Upper lobe of right lung (tissue), 1 donor: ENCODE measurements at regions not wholly inside any gene's neighbourhood (a gene's known extent, or its start where the extent isn't known, plus 50 kb on each side); places are given as distances from the start of the nearest gene placed in this dataset.

Experiments
- ATAC-seq: fragments of 200-7000 bp; cut with Tn5 transposase; one replicate; pipeline ENCODE4 v1.9.1; 2020; ENCODE audit warnings: mild to moderate bottlenecking, moderate library complexity
- DNase-seq: peaks from one replicate; pipeline ENCODE4 v3.0.0-alpha.2; 2020
- H3K27ac ChIP-seq: fragments of 200-600 bp; one replicate; pipeline ENCODE4 v1.8.0; 2022
- H3K27me3 ChIP-seq: fragments of 200-600 bp; one replicate; pipeline ENCODE4 v1.8.0; 2022; ENCODE audit warnings: mild to moderate bottlenecking
- H3K36me3 ChIP-seq: fragments of 200-600 bp; one replicate; pipeline ENCODE4 v1.8.0; 2022
- H3K4me1 ChIP-seq: fragments of 200-600 bp; one replicate; pipeline ENCODE4 v1.8.0; 2022
- H3K4me3 ChIP-seq: fragments of 200-600 bp; one replicate; pipeline ENCODE4 v1.8.0; 2022; ENCODE audit warnings: mild to moderate bottlenecking
- H3K9me3 ChIP-seq: fragments of 200-600 bp; one replicate; pipeline ENCODE4 v1.8.0; 2022
- intact Hi-C: fragments of 100-400 bp; cut with DNase I; formaldehyde crosslinking; loops from one replicate; pipeline ENCODE4 v1.11.0; 2022
- TF ChIP-seq, protein P1 (sequence below): fragments of 200-600 bp; IDR thresholded peaks from one replicate; pipeline ENCODE4 v1.8.0; 2022; ENCODE audit warnings: antibody characterized with exemption
- donor health status: DM: no; HTN: yes; CAD: no; lungs with severe emphysema.

DNA sequence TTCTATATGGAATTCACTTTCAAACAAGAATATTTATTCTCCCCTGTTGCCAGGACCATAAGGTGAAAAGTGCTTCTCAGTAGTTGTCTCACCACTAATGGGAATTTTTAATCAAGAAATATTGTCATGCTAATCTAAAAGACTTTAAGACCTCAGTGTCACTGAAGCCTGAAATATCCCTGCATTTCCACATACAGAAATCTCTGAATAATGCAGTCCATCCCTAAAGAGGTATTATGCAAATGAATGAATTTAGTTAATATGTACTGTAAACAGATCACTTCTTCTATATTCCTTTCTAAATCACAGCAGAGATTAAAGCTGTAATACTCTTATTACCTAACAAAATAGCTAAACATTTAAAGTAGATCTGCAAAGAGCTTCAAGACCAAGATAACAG is 531.1 kb upstream of the CDH6 start:
- Histone ChIP-seq H3K4me1 (no peaks in the 10 kb centered on the region), H3K27me3 (no peaks in the 10 kb centered on the region), H3K36me3 (no peaks in the 10 kb centered on the region), H3K27ac (no peak overlapping the region), H3K9me3 (no peaks in the 10 kb centered on the region), H3K4me3 (no peak overlapping the region)
- TF ChIP-seq, protein P1, sequence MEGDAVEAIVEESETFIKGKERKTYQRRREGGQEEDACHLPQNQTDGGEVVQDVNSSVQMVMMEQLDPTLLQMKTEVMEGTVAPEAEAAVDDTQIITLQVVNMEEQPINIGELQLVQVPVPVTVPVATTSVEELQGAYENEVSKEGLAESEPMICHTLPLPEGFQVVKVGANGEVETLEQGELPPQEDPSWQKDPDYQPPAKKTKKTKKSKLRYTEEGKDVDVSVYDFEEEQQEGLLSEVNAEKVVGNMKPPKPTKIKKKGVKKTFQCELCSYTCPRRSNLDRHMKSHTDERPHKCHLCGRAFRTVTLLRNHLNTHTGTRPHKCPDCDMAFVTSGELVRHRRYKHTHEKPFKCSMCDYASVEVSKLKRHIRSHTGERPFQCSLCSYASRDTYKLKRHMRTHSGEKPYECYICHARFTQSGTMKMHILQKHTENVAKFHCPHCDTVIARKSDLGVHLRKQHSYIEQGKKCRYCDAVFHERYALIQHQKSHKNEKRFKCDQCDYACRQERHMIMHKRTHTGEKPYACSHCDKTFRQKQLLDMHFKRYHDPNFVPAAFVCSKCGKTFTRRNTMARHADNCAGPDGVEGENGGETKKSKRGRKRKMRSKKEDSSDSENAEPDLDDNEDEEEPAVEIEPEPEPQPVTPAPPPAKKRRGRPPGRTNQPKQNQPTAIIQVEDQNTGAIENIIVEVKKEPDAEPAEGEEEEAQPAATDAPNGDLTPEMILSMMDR = no peak
- intact Hi-C loops = no loop called here
- no peak for DNase-seq
- ATAC-seq = no peak

DNA sequence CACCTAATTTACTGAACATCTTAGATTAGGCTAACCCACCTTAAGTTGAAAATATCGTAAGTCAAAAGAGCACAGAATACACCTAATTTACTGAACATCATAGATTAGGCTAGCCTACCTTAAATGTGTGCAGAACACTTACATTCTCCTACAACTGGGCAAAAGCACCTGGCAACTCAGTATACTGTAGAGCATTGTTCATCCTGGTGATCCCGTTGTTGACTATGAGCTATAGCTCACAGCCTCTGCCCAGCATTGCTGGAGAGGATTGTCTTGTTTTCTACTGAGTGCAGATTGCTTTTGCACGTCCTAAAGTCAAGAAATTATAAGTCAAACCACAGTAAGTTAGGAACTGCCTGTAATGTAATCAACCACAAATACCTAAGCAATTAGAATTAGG is 531.8 kb upstream of the CDH6 start:
- Histone ChIP-seq H3K4me1 (no peaks in the 10 kb centered on the region), H3K27me3 (no peaks in the 10 kb centered on the region), H3K36me3 (no peaks in the 10 kb centered on the region), H3K9me3 (no peaks in the 10 kb centered on the region), H3K27ac (no peak overlapping the region), H3K4me3 (no peak overlapping the region)
- ATAC-seq (no peak), DNase-seq (no peak)
- intact Hi-C loops = no loop called here
- TF ChIP-seq, protein P1 = no peak

DNA sequence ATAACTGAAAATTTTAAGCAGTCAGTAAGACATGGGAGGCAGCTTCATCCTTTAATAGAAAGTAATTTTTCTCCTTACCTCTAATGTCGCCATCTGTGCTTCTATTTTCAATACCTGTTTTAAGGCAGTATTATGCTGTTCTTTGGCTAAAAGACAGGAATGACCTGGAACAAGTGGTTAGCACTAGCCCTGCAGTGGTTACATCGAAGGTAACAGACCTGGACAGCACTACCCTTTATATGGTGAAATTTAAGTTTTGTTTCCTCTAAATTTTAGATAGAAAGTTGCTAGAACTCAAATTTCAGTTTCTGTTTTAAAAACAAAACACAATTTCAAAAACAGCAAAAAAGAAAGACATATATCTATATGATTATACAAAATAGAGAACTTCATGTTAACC is 534.1 kb upstream of the CDH6 start:
- no peak overlapping the region for H3K27ac ChIP-seq
- H3K4me3 ChIP-seq = no peak overlapping the region
- H3K9me3 ChIP-seq = no peaks in the 10 kb centered on the region
- H3K36me3 ChIP-seq = no peaks in the 10 kb centered on the region
- H3K27me3 ChIP-seq = no peaks in the 10 kb centered on the region
- ATAC-seq (no peak), DNase-seq (no peak)
- H3K4me1 ChIP-seq = no peaks in the 10 kb centered on the region
- intact Hi-C loops = no loop called here
- TF ChIP-seq, protein P1 = no peak

DNA sequence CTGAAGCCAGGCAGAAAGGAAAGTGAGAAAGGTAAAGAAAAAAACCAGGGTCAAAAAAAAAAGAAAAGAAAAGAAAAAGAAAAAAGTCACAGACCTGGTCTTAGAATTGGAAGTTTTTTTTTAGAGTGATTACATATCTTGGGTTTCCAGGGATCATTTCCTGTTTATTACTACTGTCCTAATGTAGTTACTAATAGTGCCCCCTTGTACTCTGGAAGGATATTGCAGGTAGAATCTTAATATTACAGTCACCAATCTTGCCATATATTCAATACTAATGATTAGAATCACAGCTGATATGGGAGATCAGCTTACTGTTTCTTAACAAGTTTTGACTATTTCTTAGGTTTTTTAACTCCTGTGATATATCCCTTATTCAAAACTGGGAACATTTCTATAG is 543.2 kb upstream of the CDH6 start:
- TF ChIP-seq, protein P1 = no peak
- DNase-seq (no peak), ATAC-seq (no peak)
- Histone ChIP-seq H3K4me3 (no peak overlapping the region), H3K4me1 (no peaks in the 10 kb centered on the region), H3K27ac (no peak overlapping the region), H3K9me3 (no peaks in the 10 kb centered on the region), H3K27me3 (no peaks in the 10 kb centered on the region), H3K36me3 (no peaks in the 10 kb centered on the region)
- intact Hi-C loops = no loop called here

DNA sequence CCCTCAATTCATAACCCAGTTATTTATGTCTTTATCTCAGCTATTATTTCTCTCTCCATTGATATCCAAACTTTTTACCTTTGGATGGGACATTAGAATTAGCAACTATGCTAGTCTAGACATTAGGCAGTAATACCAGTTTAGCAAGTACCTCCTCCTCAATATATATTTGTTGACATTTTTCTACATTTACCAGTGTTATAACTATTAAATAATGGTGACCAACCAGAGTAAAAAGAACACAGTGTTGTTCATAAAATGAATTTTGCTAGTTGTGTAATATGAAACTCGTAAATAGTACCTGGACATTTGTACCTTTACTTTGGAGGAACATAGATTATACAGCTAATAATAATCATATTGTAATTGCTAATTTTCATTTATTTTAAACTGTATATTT is 554.6 kb upstream of the CDH6 start:
- no peak for DNase-seq
- no peaks in the 10 kb centered on the region for H3K4me1 ChIP-seq
- H3K9me3 ChIP-seq = peaks cover 18% of the 10 kb centered on the region
- no peak overlapping the region for H3K27ac ChIP-seq
- H3K27me3 ChIP-seq = no peaks in the 10 kb centered on the region
- ATAC-seq = no peak
- H3K36me3 ChIP-seq = no peaks in the 10 kb centered on the region
- intact Hi-C loops = no loop called here
- TF ChIP-seq, protein P1 = no peak
- no peak overlapping the region for H3K4me3 ChIP-seq

DNA sequence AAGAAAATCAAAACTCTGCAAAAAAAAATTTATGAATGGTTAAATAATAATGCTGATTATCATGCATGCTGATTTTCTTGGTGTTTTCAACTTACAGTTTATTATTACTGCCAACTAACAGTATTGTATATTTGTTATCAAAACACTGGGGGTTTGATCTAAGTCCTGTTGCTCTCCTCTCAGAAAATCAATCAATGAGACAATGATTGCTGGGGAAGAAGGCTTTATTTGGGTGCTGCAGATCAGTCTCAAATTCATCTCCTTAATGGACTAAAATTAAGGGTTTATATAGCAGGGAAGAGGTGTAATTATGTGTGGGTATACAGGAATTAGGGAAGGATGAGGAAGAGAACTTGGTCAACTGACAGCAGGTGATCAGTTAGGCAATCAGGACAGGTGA is 565.5 kb upstream of the CDH6 start:
- DNase-seq (no peak), ATAC-seq (no peak)
- Histone ChIP-seq H3K4me1 (no peaks in the 10 kb centered on the region), H3K27ac (no peak overlapping the region), H3K9me3 (no peaks in the 10 kb centered on the region), H3K27me3 (no peaks in the 10 kb centered on the region), H3K36me3 (no peaks in the 10 kb centered on the region), H3K4me3 (no peak overlapping the region)
- TF ChIP-seq, protein P1 = no peak
- intact Hi-C loops = no loop called here
